ENCODE measurements at regions not wholly inside any gene's neighbourhood (a gene's known extent, or its start where the extent isn't known, plus 50 kb on each side); places are given as distances from the start of the nearest gene placed in this dataset.
"Not testable (repeated sequence)": the region's sequence is repeated elsewhere in the genome, so short reads cannot be mapped to it uniquely, and the experiment has no call there.

DNA sequence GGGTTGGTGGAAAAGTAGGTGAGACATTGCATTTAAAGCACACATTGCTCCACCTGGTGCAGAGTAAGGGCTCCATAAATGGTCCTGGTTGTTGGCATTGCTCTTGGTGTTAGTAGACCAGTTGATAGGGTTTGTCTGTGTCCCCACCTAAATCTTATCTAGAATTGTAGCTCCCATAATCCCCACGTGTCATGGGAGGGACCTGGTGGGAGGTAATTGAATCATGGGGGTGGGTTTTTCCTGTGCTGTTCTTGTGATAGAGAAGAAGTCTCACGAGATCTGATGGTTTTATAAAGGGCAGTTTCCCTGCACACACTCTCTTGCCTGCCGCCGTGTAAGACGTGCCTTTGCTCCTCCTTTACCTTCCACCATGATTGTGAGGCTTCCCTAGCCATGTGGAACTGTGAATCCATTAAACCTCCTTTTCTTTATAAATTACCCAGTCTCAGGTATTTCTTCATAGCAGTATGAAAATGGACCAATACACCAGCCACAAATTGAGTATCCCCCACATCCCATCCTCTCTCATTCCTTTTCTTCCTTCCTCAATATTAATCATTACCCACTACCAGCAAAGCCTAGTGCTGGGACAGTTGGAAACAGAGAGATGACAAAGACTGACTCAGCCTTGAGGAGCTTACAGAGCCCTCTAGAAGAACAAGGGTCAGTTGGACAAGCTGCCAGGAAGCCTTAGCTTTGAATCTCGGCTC is 285.9 kb upstream of the CRY1 start:
- DNase-seq; ATAC-seq; intact Hi-C loops (cut with DNase I, micrococcal nuclease): not testable (repeated sequence)

DNA sequence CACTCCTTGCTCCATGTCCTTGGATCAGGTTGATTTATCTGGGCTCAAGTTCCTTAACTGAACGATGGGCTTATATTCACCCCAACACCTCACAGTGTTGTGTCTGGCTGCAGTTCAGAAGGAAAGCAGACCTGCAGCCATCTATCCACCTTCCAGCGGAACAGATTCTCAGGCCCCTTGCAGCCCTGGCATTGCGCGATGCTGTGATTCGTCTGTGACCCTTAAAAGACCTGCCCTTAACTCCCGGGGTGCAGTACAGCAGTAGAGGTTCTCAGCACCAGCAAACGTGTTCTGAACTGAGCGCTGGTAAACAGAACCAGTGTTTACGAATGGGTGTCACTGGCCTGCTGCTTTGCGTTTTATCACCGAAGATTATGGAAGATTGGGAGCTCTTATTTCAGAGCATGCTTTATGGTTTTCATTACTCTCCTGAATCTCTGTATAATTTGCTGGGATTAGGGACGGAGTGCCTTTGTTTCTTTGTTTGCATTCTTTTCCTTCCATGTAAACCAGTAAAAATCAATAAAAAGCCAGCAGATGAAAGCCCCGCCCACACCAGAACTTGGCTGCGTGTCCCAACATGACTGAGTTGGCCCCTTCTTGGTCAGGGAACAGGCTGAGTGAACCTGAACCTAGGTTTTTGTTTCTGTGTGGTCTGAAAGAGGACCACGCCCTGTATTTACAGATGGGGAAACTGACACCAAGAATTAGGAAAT is 286.7 kb upstream of the CRY1 start:
- DNase-seq (peak in 1 of 2 donors; percentile 16), ATAC-seq (no peak)
- intact Hi-C loops (cut with DNase I, micrococcal nuclease), result no loop called here

DNA sequence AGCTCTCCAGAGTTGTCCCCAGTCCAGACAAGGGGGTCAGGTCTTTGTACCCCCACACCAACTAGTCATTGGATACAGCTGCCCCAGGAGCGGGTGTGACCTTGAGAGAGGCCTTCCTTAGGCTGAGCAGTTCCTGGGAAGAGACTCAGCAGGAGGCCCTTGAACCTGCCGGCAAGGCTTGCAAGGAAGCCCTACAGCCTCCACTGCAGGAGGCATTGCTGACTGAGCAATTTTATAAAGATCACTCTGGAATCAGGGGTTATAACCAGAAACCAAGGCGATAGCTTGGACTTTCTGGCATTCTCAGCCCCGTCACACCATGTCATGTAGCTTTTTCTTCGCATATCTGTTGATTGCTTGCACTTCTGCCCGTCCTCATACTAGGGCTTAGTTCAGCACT is 291.3 kb upstream of the CRY1 start:
- DNase-seq (no peak), ATAC-seq (no peak)
- intact Hi-C loops (cut with DNase I, micrococcal nuclease), result no loop called here

DNA sequence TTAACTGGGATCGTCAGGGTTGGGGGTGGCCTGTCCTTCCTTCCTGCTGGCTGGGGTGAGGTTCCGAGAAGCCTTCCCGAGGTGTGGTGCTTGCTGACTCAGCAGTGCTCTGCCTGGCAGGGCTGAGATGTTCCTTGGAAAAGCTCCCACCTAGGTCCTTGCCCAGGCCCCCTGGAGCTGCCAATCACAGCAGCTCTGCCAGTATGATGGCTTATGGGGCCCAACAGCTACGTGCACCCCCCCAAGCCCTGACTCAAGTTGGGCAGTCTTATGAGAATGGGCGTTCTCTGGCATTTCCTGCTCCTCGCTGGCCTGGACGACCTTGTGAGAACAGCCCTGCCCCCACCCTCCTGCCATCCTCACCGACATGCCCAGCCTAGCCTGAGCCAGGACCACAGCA is 292.2 kb upstream of the CRY1 start:
- intact Hi-C loops (cut with DNase I, micrococcal nuclease), result no loop called here
- DNase-seq (no peak), ATAC-seq (no peak)

DNA sequence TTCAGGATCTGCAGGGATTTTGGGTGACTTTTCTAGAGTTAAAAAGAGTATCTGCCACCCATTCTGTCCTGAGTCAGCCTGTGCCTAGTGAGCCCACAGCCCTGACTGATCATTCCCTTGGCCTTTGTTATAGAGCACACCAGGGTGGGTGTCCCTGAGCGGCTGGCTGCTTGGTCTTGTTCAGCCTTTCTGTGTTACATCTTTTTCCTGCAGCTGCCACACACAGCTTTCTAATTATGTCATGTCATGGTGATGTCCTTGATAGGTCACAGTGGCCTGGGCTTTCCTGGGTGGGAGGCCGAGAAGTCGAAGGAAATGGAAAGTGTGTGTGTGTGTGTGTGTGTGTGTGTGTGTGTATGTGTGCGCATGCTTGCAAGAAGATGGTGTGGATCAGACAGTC is 293.2 kb upstream of the CRY1 start:
- DNase-seq (no peak), ATAC-seq (no peak)
- intact Hi-C loops (cut with DNase I, micrococcal nuclease), result no loop called here

DNA sequence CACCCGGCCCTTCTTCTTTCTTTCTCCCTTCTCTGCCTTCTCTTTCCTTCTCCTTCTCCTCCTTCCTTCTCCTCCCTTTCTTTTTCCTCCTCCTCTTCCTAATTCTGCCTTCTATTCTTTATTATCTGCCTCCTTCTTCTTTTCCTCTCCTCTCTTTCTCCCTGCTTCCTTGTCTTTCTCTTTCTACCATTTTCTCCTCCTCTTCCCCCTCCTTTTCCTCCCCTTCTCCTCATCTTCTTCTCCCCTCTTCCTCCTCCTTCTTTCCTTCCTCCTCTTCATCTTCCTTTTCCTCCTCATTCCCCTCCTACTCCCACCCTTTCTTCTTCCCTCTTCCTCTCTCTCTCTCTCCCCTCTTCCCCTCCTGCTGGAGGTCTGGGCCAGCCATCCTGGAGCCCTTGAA is 294.9 kb upstream of the CRY1 start:
- DNase-seq (no peak), ATAC-seq (no peak)
- intact Hi-C loops (cut with DNase I, micrococcal nuclease), result no loop called here

DNA sequence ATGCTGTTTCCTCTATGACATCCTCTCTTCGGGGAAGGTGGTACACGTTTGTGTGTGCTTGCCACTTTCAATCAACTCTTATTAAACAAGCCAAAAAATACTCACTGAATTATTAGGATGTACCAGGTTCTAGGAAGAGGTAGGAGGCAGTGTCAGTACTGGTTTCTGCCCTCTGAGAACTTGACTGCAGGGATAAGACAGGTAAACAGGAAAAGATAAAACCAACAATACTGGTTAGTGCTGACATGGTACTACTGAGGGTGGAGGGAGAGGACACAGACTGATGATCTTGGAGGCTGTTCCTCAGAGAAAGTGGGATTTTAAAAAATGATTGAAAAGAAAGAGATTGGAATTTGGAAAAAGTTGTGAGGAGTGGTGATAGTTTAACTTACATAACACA is 295.2 kb upstream of the PWP1 start:
- intact Hi-C loops (cut with DNase I, micrococcal nuclease), result no loop called here
- no peak for ATAC-seq
- no peak for DNase-seq

DNA sequence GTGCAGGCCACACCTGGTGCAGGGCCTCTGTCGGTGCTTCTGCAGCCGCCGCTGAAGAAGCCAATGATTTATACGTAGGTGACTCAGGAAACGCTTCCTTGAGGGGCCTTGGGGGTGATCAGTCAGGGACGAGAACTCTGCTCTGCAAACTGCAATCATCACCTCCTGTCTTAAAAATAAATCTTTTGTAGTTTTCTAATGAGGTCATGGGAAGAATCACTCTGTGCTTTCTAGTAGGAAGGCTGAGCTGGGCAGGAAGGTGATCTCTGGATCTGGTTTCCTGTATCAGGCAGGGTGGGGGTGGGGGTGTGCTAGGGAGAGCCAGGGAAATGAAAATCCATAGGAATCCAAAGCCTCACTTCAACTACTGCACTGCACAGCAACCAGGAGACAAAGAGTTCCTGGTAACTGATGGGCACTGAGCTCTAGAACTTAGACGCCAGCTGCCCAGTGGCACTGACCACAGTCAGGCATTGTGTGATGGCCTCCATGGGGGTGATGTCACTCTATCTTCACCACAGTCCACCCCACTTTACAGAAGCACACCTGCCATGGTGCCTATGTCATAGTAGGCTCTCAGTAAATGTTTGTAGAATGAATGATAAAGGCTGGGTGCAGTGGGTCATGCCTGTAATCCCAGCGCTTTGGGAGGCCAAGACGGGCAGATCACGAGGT is 292.4 kb upstream of the PWP1 start:
- DNase-seq (no peak), ATAC-seq (no peak)
- intact Hi-C loops (cut with DNase I, micrococcal nuclease), result no loop called here

DNA sequence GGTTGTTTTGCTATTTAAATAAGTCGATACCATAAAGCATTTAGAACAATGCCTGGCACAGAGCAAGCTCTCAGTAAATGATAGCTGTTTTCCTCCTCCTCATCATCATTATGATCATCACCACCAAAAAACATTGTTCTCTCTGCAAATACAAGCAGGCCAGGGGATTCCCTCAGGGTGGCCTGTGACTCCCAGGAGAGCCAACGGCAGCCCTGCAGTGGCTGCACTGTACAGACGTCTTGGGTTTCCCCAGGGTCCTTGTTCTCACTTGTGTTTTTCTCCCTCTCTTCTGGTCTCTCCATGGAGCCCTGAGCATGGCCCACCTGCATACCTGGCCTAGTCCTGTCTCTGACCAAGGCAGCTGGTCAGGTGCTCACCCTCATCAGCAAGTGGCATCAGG is 290.9 kb upstream of the PWP1 start:
- intact Hi-C loops (cut with DNase I, micrococcal nuclease), result no loop called here
- ATAC-seq (no peak), DNase-seq (no peak)

DNA sequence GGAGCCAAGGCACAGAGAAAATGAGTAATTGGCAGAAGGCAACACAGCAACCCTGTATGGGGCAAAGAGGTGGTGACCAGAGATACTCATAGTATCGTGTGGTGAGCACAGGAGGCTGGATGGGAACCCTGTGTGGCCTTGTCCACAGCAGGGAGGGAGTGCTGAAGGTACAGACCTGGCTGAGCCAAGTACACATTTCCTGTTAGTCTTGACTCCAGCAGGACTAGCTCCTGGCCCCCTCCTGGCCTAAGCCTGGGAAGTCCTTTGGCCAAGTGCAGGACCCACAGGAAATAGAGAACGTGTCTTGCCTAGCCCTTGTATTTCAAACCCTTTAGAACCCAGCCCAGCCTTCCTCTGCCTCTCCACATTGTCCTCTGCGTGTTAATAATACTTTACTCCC is 289.8 kb upstream of the PWP1 start:
- DNase-seq (no peak), ATAC-seq (no peak)
- intact Hi-C loops (cut with DNase I, micrococcal nuclease), result no loop called here

DNA sequence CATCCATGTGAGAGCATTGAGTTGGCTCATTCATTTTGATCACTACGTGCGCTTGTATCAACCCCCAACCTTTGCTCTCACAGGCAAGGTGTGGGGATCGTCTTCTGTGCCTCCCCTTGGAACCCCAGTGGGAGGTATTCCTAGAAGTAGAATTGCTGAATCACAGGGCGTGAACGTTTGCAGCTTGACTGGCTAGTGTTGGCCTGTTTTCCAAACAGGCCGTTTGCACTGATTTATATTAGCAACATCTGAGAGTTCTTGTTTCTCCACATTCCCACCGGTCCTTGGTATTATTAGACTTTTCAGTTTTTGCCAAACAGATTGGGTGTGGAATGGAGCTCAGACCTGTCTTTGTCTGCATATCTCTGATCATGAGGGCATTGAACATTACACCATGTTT is 288.6 kb upstream of the PWP1 start:
- DNase-seq (no peak), ATAC-seq (no peak)
- intact Hi-C loops (cut with DNase I, micrococcal nuclease), result no loop called here

DNA sequence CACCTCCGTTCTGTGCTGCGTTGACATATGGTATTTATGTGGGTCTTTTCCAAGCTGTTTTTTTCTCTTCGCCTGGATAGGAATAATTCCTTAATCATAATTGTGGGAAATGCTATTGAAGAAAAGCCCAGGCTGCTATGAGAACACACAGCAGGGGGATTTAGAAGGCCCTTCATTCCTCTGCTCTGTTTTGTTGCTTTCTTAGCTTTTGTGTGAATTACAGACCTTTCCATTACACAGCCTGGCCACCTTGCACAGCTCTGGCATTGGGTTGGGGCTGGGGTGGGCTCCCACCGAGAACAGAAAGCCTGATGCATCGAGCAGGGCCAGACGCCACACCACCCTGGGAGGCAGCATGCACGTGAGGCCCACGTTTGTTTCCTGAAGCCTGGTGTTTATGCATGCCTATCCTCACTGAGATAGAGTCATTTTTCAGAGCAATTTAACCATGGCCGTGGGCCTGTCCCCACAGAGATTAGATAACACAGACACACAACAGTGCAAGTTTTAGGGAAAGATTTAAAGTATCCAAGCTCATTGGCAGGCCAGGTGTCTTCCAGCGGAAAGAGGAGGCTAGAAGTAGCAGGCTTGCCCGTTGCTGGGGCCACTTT is 287.6 kb upstream of the PWP1 start:
- intact Hi-C loops (cut with DNase I, micrococcal nuclease), result no loop called here
- ATAC-seq (no peak), DNase-seq (no peak)

DNA sequence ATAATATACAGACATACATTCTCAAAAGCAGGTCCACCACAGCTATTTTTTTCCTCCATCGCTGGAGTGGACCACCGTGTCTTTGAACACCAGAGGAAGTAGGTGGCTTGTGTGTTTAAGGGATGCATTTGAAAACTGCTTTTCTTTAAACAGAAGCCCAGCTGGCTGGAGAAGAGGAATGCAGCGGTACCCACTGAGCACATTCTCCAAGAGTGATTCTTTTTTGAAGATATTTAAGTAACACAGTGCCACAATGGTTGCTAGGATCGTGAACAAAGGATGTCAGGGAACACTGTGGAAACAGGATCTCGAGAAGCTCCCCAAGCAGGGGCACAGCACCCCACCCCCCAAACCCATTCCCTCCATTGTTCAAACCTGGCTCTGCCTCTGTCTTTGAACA is 286.6 kb upstream of the PWP1 start:
- no peak for DNase-seq
- intact Hi-C loops (cut with DNase I, micrococcal nuclease), result no loop called here
- ATAC-seq, result no peak

DNA sequence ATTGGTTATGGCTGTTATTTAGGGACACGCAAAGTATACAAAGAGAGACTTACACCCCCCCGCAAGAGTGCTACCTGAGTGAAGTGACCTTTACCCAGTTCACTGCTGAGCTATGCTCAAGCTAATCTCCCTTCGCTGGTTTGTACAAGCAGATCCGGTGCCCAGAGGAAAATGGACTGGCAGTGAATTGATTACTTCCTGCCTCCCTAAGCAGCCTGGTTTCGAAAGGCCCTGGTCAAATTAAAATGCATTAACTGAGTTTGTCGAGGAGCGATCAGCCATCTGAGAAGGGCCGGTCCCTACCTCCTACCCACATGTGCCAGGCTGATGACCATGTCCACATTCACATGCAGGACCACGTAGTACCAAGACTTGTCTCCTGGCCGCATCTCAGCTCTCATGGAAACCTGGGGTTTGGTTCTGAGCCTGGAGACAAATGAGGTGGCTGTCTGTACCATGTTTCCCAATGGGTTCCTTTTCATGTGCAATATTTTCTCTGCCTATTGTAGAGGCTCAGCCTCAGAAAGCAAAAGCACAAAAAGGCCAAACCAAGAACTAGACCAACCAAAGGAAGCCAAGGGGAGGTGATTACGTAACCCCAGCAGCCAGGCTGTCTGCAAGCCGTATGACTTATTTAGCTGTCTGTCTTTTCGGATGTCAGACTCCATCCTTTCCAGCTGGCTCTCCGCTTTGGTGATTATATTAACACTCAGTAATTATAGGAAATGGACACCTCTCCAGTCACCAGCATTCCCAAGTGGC is 284.7 kb upstream of the PWP1 start:
- DNase-seq, result no peak
- ATAC-seq, result no peak
- intact Hi-C loops (cut with DNase I, micrococcal nuclease), result no loop called here

DNA sequence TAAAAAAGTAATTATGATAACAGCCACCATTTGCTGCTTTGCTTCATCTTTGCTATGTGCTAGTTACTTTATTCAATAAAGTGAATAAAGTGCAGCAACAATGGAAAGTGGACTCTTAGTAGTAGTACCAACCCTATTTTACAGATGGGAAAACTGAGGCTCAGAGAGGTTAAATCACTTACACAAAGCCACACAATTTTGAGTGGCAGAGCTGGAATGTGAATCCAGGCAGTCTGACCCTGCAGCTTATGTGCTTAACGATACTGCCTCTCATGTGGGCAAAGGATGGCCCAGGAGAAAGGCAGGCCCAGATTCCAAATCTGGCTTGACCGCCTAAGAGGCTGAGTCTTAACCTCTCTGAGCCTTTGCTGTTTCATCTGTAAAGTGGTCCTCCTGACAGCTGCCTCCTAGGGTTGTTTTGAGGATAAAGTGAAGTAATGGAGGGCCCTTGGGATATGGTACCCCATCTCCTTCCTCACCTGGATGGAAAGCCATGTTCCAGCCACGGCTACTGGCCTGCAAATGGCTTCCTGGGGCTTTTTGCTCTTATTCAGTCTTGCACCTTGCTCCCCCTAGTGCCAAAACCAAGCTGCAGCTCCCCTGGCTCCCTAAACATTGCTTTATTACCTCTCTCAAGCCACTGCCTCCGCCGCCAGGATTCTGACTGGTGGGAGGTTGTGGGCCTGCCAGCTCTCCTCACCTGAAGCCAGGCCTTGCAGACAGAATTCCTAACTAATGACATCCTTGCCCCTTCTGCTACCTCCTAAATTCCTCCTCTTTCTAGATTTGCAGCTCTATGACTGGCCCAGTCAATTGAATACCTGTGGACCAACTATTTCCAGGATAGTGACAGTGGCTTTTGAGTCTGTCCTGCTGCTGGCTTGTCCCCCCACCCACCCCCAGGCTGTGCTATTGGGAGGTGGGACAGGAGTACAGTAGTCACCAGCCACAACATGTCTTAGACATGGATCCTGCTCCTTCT is 283.3 kb upstream of the PWP1 start:
- intact Hi-C loops (cut with DNase I, micrococcal nuclease), result no loop called here
- DNase-seq (peak in 1 of 2 donors; percentile 53), ATAC-seq (peak; percentile 72)

DNA sequence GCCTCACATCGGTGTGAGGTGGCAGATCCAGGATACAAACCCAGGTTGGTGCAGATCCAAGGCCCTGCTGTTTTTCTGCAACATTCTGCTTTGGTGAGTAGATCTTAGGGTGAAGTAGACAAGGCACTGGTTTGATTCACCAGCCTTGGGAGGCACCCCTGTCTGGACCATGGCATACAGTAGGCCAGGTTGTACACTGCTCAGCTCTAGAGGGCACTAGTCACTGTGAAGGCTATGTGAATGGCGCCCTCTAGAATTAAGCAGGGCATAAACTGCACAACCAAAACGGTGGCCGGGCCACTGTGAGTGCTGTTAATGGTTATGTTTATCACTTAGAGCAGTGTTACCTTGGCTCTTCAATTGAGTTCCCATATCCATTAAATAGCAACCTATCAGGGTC is 280.6 kb upstream of the PWP1 start:
- peak; percentile 65 for ATAC-seq
- intact Hi-C loops (cut with DNase I, micrococcal nuclease), result no loop called here
- DNase-seq, result peak in 1 of 2 donors; percentile 10

DNA sequence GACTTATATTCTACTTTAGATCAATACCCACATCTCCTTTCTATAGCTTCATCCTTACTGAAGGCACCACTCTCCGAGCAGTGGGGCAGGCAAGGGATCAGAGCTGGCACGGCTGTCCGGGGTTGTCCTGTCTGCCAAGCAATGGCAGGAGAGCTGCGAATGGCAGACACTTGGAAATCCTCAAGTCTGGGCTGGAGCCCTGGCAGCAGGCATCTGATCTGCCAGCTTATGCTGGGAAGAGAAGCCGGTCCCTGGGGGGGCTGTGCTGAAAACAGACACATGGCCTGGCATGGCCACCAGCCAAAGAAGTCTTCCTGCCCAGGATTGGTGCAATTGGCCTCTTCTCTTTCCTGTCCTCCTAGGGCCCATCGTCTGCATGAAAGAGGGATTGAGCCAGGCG is 280.2 kb upstream of the PWP1 start:
- intact Hi-C loops (cut with DNase I, micrococcal nuclease), result no loop called here
- ATAC-seq, result no peak
- peak; percentile 7 to 31 for DNase-seq

DNA sequence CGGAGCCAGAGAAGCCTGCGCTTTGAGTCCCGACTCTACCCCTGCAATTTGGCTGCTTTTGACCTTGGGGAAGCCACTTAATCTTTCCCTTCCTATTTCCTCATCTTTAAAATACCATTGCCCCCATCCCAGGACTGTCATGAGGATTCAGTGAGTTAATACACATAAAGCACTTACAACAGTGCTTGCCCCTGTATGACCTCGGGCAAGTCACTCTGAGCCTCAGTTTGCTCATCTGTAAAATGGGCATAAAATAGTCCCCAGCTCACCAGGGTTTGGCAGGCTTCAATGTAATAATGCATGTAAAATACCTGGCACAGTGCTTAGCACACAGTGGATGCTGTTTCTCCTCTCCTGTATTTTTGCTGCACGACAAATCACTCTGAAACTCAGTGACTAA is 278.7 kb upstream of the PWP1 start:
- DNase-seq (no peak), ATAC-seq (no peak)
- intact Hi-C loops (cut with DNase I, micrococcal nuclease), result no loop called here
